H1 (cell line): ENCODE measurements at regions not wholly inside any gene's neighbourhood (a gene's known extent, or its start where the extent isn't known, plus 50 kb on each side); places are given as distances from the start of the nearest gene placed in this dataset.

ENCODE experiments used
- CTCF ChIA-PET: fragments of 300-600 bp; sonication (Branson Sonifier 250); formaldehyde crosslinking; loops from one replicate; lab custom pipeline; 2021; ENCODE audit not compliant: partially characterized antibody; lab: Charles Lee
- POLR2A ChIA-PET: fragments of 300-600 bp; sonication (Branson Sonifier 250); formaldehyde crosslinking; loops from one replicate; lab custom pipeline; 2021; ENCODE audit warnings: inconsistent platforms; ENCODE audit not compliant: partially characterized antibody; lab: Charles Lee
- DNase-seq, 2 experiments: peaks; one replicate each; pipeline versions ENCODE4 v3.0.0 to v3.0.0-alpha.2; 2010 to 2022; ENCODE audit warnings: low spot score in 2 of 2, low read depth in 1 of 2, mixed read lengths in 1 of 2
- FAIRE-seq: peaks from 2 replicates; lab custom pipeline; 2011; peaks lifted over from hg19 to GRCh38; lab: Jason Lieb, UNC
- H2AFZ ChIP-seq: 2 replicates; pipeline ENCODE4 v1.8.1; 2012; ENCODE audit warnings: low read length, inconsistent platforms
- H2AK5ac ChIP-seq: 2 replicates; pipeline ENCODE4 v1.6.1; 2013; ENCODE audit warnings: low read depth, low read length
- H2BK120ac ChIP-seq: replicated peaks from 2 replicates; pipeline ENCODE3; 2013; ENCODE audit warnings: low read depth, low read length, inconsistent platforms
- H2BK12ac ChIP-seq: 2 replicates; pipeline ENCODE4 v1.6.1; 2013; ENCODE audit warnings: low read depth, low read length
- H2BK15ac ChIP-seq: 2 replicates; pipeline ENCODE4 v1.6.1; 2013; ENCODE audit warnings: low read length
- H2BK20ac ChIP-seq: 2 replicates; pipeline ENCODE4 v1.6.1; 2013; ENCODE audit warnings: low read length
- H2BK5ac ChIP-seq: 2 replicates; pipeline ENCODE4 v1.6.1; 2013; ENCODE audit warnings: low read depth, low read length
- H3K14ac ChIP-seq: 2 replicates; pipeline ENCODE4 v1.6.1; 2013; ENCODE audit warnings: inconsistent platforms; ENCODE audit not compliant: insufficient read length
- H3K18ac ChIP-seq: 2 replicates; pipeline ENCODE4 v1.6.1; 2013; ENCODE audit warnings: low read length; ENCODE audit errors: extremely low read depth
- H3K23ac ChIP-seq: 2 replicates; pipeline ENCODE4 v1.6.1; 2013; ENCODE audit warnings: inconsistent platforms; ENCODE audit not compliant: insufficient read length
- H3K23me2 ChIP-seq: 2 replicates; pipeline ENCODE4 v1.6.1; 2013; ENCODE audit warnings: low read depth, low read length
- H3K27ac ChIP-seq: 2 replicates; pipeline ENCODE4 v1.6.1; 2011; ENCODE audit warnings: low read depth, low read length, inconsistent platforms
- H3K27me3 ChIP-seq, 4 experiments: replicated peaks in 1 of 4; 1 replicate in 1 of 4; 2 replicates in 3 of 4; pipeline versions ENCODE4 v1.6.1 to v1.8.1; 2011 to 2013; ENCODE audit warnings: low read length in 3 of 4, mild to moderate bottlenecking in 3 of 4, inconsistent platforms in 2 of 4, mixed read lengths in 2 of 4, moderate library complexity in 1 of 4; ENCODE audit not compliant: control insufficient read depth in 3 of 4, insufficient read depth in 3 of 4; ENCODE audit errors: extremely low read depth in 1 of 4
- H3K36me3 ChIP-seq, 4 experiments: 2 replicates each; pipeline versions ENCODE4 v1.6.1 to v1.8.1; 2011 to 2013; ENCODE audit warnings: mild to moderate bottlenecking in 4 of 4, low read length in 3 of 4, moderate library complexity in 2 of 4, control low read depth in 1 of 4, inconsistent platforms in 1 of 4; ENCODE audit not compliant: insufficient read depth in 4 of 4, control insufficient read depth in 2 of 4
- H3K4ac ChIP-seq: replicated peaks from 2 replicates; pipeline ENCODE3; 2013; ENCODE audit warnings: low read length, low read depth, mixed read lengths, inconsistent platforms; ENCODE audit not compliant: insufficient read length
- H3K4me1 ChIP-seq, 4 experiments: replicated peaks in 1 of 4; 1 replicate in 1 of 4; 2 replicates in 3 of 4; pipeline versions ENCODE4 v1.6.1 to v1.8.1; 2011 to 2013; ENCODE audit warnings: low read length in 3 of 4, inconsistent platforms in 2 of 4, mixed read lengths in 1 of 4; ENCODE audit not compliant: insufficient read depth in 4 of 4, control insufficient read depth in 3 of 4
- H3K4me2 ChIP-seq, 2 experiments: 2 replicates each; pipeline versions ENCODE4 v1.6.1 to v1.8.1; 2011 to 2013; ENCODE audit warnings: low read depth in 2 of 2, low read length in 2 of 2, control low read depth in 1 of 2, inconsistent platforms in 1 of 2, mild to moderate bottlenecking in 1 of 2; ENCODE audit not compliant: insufficient read depth in 1 of 2
- H3K4me3 ChIP-seq, 4 experiments: fragments of 200-600, 300-600 bp in 1 of 4; sonication (generic), shearing (Covaris generic), sonication (Bioruptor Twin) in 1 of 4; 2 replicates each; pipeline versions ENCODE4 v1.5.1 to v1.8.1; 2011 to 2016; ENCODE audit warnings: low read length in 4 of 4, low read depth in 3 of 4, control low read depth in 2 of 4, inconsistent platforms in 2 of 4, mild to moderate bottlenecking in 2 of 4, mixed read lengths in 1 of 4, moderate library complexity in 1 of 4; ENCODE audit not compliant: insufficient read depth in 2 of 4; ENCODE audit errors: extremely low read depth in 1 of 4
- H3K56ac ChIP-seq: replicated peaks from 2 replicates; pipeline ENCODE3; 2013; ENCODE audit warnings: low read depth, mild to moderate bottlenecking, mixed read lengths, low read length, inconsistent platforms; ENCODE audit not compliant: insufficient read length
- H3K79me1 ChIP-seq: 2 replicates; pipeline ENCODE4 v1.6.1; 2013; ENCODE audit warnings: low read depth, low read length, control low read depth
- H3K79me2 ChIP-seq, 2 experiments: 2 replicates each; pipeline versions ENCODE4 v1.6.1 to v1.8.1; 2012 to 2013; ENCODE audit warnings: low read length in 2 of 2, mild to moderate bottlenecking in 2 of 2, inconsistent platforms in 1 of 2; ENCODE audit not compliant: insufficient read depth in 2 of 2, control insufficient read depth in 1 of 2
- H3K9ac ChIP-seq, 4 experiments: replicated peaks in 1 of 4; 1 replicate in 1 of 4; 2 replicates in 3 of 4; pipeline versions ENCODE4 v1.6.1 to v1.8.1; 2011 to 2013; ENCODE audit warnings: low read depth in 3 of 4, low read length in 3 of 4, control low read depth in 2 of 4, mild to moderate bottlenecking in 2 of 4, moderate library complexity in 2 of 4, inconsistent platforms in 1 of 4; ENCODE audit errors: extremely low read depth in 1 of 4
- H3K9me3 ChIP-seq, 2 experiments: 2 replicates each; pipeline versions ENCODE4 v1.6.1 to v1.8.1; 2012 to 2013; ENCODE audit warnings: mild to moderate bottlenecking in 2 of 2, moderate library complexity in 2 of 2, control low read depth in 1 of 2, inconsistent platforms in 1 of 2, low read depth in 1 of 2, low read length in 1 of 2, mixed read lengths in 1 of 2; ENCODE audit not compliant: insufficient read depth in 2 of 2
- H4K20me1 ChIP-seq, 2 experiments: replicated peaks in 1 of 2; 2 replicates each; pipeline versions ENCODE3 to v1.8.1; 2011 to 2013; ENCODE audit warnings: inconsistent platforms in 2 of 2, low read length in 2 of 2, mild to moderate bottlenecking in 1 of 2; ENCODE audit not compliant: insufficient read depth in 2 of 2, control insufficient read depth in 1 of 2
- H4K5ac ChIP-seq: 2 replicates; pipeline ENCODE4 v1.6.1; 2013; ENCODE audit warnings: low read length, low read depth, mixed read lengths, inconsistent platforms; ENCODE audit not compliant: insufficient read length
- H4K8ac ChIP-seq: 2 replicates; pipeline ENCODE4 v1.8.0; 2013; ENCODE audit warnings: mild to moderate bottlenecking, moderate library complexity, low read length, inconsistent platforms; ENCODE audit not compliant: insufficient read depth; ENCODE audit errors: extremely low read depth
- H4K91ac ChIP-seq: replicated peaks from 2 replicates; pipeline ENCODE3; 2013; ENCODE audit warnings: low read length, mixed read lengths, inconsistent platforms; ENCODE audit not compliant: insufficient read length
- BACH1 ChIP-seq: IDR thresholded peaks from 2 replicates; pipeline ENCODE4 v1.6.1; 2012; ENCODE audit warnings: low read length, improper control_type of control experiment
- BRCA1 ChIP-seq: IDR thresholded peaks from 2 replicates; pipeline ENCODE4 v1.6.1; 2012; ENCODE audit warnings: low read depth, low read length, improper control_type of control experiment
- CBX5 ChIP-seq: fragments of 300-800, 300-1000 bp; sonication (generic); IDR thresholded peaks from 2 replicates; pipeline ENCODE4 v1.7.1; 2016; ENCODE audit warnings: antibody characterized with exemption, low read length, low read depth
- EGR1 ChIP-seq: IDR thresholded peaks from 2 replicates; pipeline ENCODE4 v1.6.1; 2011; ENCODE audit warnings: low read depth, low read length, borderline replicate concordance
- JUND ChIP-seq: IDR thresholded peaks from 2 replicates; pipeline ENCODE4 v1.6.1; 2011; ENCODE audit warnings: mild to moderate bottlenecking, improper control_type of control experiment, low read length
- KDM1A ChIP-seq: fragments of 200-600, 300-600 bp; sonication (generic); IDR thresholded peaks from 2 replicates; pipeline ENCODE4 v1.7.1; 2016; ENCODE audit warnings: mild to moderate bottlenecking, low read length, borderline replicate concordance
- MAX ChIP-seq: IDR thresholded peaks from 2 replicates; pipeline ENCODE4 v1.6.1; 2012; ENCODE audit warnings: inconsistent platforms
- SAP30 ChIP-seq: fragments of 300-600 bp; sonication (generic); IDR thresholded peaks from 2 replicates; pipeline ENCODE4 v1.7.1; 2012; ENCODE audit warnings: low read length, moderate library complexity, mild to moderate bottlenecking, inconsistent platforms; ENCODE audit not compliant: insufficient read depth, insufficient replicate concordance
- SIRT6 ChIP-seq: IDR thresholded peaks from one replicate; pipeline ENCODE4 v1.7.1; 2012; ENCODE audit warnings: low read length, inconsistent platforms
- SIX5 ChIP-seq: IDR thresholded peaks from 2 replicates; pipeline ENCODE4 v1.6.1; 2011; ENCODE audit warnings: mild to moderate bottlenecking, low read depth, low read length
- TAF1 ChIP-seq: IDR thresholded peaks from 2 replicates; pipeline ENCODE4 v1.6.1; 2011; ENCODE audit warnings: mild to moderate bottlenecking, low read depth, low read length
- TBP ChIP-seq: IDR thresholded peaks from 2 replicates; pipeline ENCODE4 v1.6.1; 2011; ENCODE audit warnings: low read depth, low read length, improper control_type of control experiment
- TCF12 ChIP-seq: IDR thresholded peaks from 2 replicates; pipeline ENCODE4 v1.6.1; 2011; ENCODE audit warnings: low read depth, mild to moderate bottlenecking, low read length
- ZNF274 ChIP-seq: IDR thresholded peaks from 2 replicates; pipeline ENCODE4 v1.7.0; 2012; ENCODE audit warnings: low read length, borderline replicate concordance; ENCODE audit errors: extremely low read depth
- WGBS, 2 experiments: shearing (Covaris generic) in 1 of 2; methylation state at CpG; one replicate each; pipeline versions ENCODE4 v1.1.6 to v1.1.7; 2013 to 2015; ENCODE audit warnings: low lambda C conversion rate in 2 of 2, mixed read lengths in 2 of 2, inconsistent platforms in 1 of 2, low coverage in 1 of 2, missing lambda C conversion rate in 1 of 2; ENCODE audit not compliant: insufficient replicate concordance in 2 of 2, insufficient coverage in 1 of 2, insufficient read length in 1 of 2; ENCODE audit errors: extremely low coverage in 1 of 2, missing lambda C conversion rate in 1 of 2; 5-methylcytosine and 5-hydroxymethylcytosine counted together

DNA sequence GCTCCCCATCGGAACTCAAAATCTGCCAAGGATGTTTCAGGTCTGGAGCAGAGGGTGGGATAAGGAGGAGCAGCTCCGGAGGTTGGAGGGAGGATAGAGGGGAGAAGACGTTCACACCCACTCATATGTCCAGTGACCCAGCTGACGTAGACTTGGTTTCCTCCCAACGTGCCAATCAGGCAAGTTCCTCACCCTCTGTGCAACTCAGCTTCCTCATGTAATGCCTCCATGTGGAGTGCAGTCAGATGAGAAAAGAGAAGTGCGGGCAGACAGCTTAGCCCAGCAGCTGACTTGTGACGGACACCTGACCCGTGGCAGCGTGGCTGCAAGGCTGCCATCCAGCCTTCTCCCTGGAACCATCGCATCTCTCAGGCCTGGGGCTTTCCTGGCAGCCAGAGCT is 86.8 kb downstream of the NPTX2 start:
- H3K4me1 ChIP-seq = no peaks in the 10 kb centered on the region
- H2BK20ac ChIP-seq = no peak overlapping the region
- H2BK12ac ChIP-seq = no peak overlapping the region
- ChIA-PET CTCF (interaction anchor here (1.2 to 1.4 kb wide), 2 partner anchors 42 to 164 kb away, joined by 3 to 5 read pairs; no protein-coding TSS in a partner anchor), POLR2A (no interaction called here)
- H4K5ac ChIP-seq = no peak overlapping the region
- no peak overlapping the region for H3K4me3 ChIP-seq
- no peak overlapping the region for H3K9ac ChIP-seq
- no peak overlapping the region for H4K91ac ChIP-seq
- DNase-seq = no peak
- no peak overlapping the region for H2AK5ac ChIP-seq
- no peaks in the 10 kb centered on the region for H3K36me3 ChIP-seq
- H2AFZ ChIP-seq = no peak overlapping the region
- no peak overlapping the region for H3K18ac ChIP-seq
- H3K56ac ChIP-seq = no peak overlapping the region
- no peak overlapping the region for H3K27ac ChIP-seq
- no peak overlapping the region for H3K23ac ChIP-seq
- no peaks in the 10 kb centered on the region for H4K20me1 ChIP-seq
- no peak overlapping the region for H3K4ac ChIP-seq
- no peak overlapping the region for H2BK15ac ChIP-seq
- no peak for TF ChIP-seq SIX5
- TF ChIP-seq CBX5 = no peak
- TF ChIP-seq MAX = no peak
- TF ChIP-seq BRCA1 = no peak
- no peak for TF ChIP-seq SIRT6
- no peak for TF ChIP-seq TCF12
- TF ChIP-seq KDM1A = no peak
- no peak for TF ChIP-seq ZNF274
- TF ChIP-seq BACH1 = no peak
- no peak for TF ChIP-seq TBP
- no peak for TF ChIP-seq SAP30
- no peak for TF ChIP-seq TAF1
- TF ChIP-seq JUND = no peak
- no peak for TF ChIP-seq EGR1
- no peaks in the 10 kb centered on the region; the same call in 1 of the 2 replicates for H3K23me2 ChIP-seq
- H3K4me2 ChIP-seq = no peak overlapping the region
- 92% methylated on average over 6 of the region's 10 CpGs; no CpG with 5 or more reads in 1 of the 2 experiments for WGBS, 2 experiments
- peak overlapping the region; percentile 18; the same call in 1 of the 2 replicates for H4K8ac ChIP-seq
- H3K79me1 ChIP-seq = no peaks in the 10 kb centered on the region
- H3K79me2 ChIP-seq = no peaks in the 10 kb centered on the region
- H3K14ac ChIP-seq = no peak overlapping the region
- H3K27me3 ChIP-seq = no peaks in the 10 kb centered on the region
- H3K9me3 ChIP-seq = no peaks in the 10 kb centered on the region
- H2BK5ac ChIP-seq = no peak overlapping the region
- no peak for FAIRE-seq
- H2BK120ac ChIP-seq = no peak overlapping the region
